ENCODE measurements at regions not wholly inside any gene's neighbourhood (a gene's known extent, or its start where the extent isn't known, plus 50 kb on each side); places are given as distances from the start of the nearest gene placed in this dataset.
A peak's percentile ranks its signal among the peaks of the same experiment; 100 is the strongest.

GRCh38 chr12:30442461-30442860, 253.2 kb downstream of the IPO8 start:
- no peak overlapping the region for H3K4me3 ChIP-seq (ENCODE audit: low read depth, low read length)
- no peak for TF ChIP-seq CTCF (IDR thresholded peaks at IDR 0.05; ENCODE audit: insufficient read depth, low read depth, low read length)
- no peak for DNase-seq (ENCODE audit: low read depth)

GRCh38 chr12:30440826-30441602, 254.7 kb downstream of the IPO8 start:
- DNase-seq (ENCODE audit: low read depth): peak; percentile 43
- no peak overlapping the region for H3K4me3 ChIP-seq (ENCODE audit: low read depth, low read length)
- peak; percentile 77 for TF ChIP-seq CTCF (IDR thresholded peaks at IDR 0.05; ENCODE audit: insufficient read depth, low read depth, low read length)

- H3K4me3 ChIP-seq (ENCODE audit: low read depth, low read length): no peak overlapping the region
- DNase-seq (ENCODE audit: low read depth): no peak
- TF ChIP-seq CTCF (IDR thresholded peaks at IDR 0.05; ENCODE audit: insufficient read depth, low read depth, low read length): no peak
These were observed 256.5 kb downstream of the IPO8 start for GRCh38 chr12:30439201-30439600.

GRCh38 chr12:30438601-30439041, 257.0 kb downstream of the IPO8 start:
- no peak for TF ChIP-seq CTCF (IDR thresholded peaks at IDR 0.05; ENCODE audit: insufficient read depth, low read depth, low read length)
- DNase-seq (ENCODE audit: low read depth): no peak
- H3K4me3 ChIP-seq (ENCODE audit: low read depth, low read length): no peak overlapping the region

- peak; percentile 96 for DNase-seq (ENCODE audit: low read depth)
- no peak overlapping the region for H3K4me3 ChIP-seq (ENCODE audit: low read depth, low read length)
- no peak for TF ChIP-seq CTCF (IDR thresholded peaks at IDR 0.05; ENCODE audit: insufficient read depth, low read depth, low read length)
These were observed 258.1 kb downstream of the IPO8 start for GRCh38 chr12:30437616-30438015.

GRCh38 chr12:30437044-30437443, 258.6 kb downstream of the IPO8 start:
- DNase-seq (ENCODE audit: low read depth): peak; percentile 72
- no peak overlapping the region for H3K4me3 ChIP-seq (ENCODE audit: low read depth, low read length)
- TF ChIP-seq CTCF (IDR thresholded peaks at IDR 0.05; ENCODE audit: insufficient read depth, low read depth, low read length): no peak

GRCh38 chr12:30428098-30428497, 267.6 kb downstream of the IPO8 start:
- no peak for DNase-seq (ENCODE audit: low read depth)
- H3K4me3 ChIP-seq (ENCODE audit: low read depth, low read length): no peak overlapping the region
- TF ChIP-seq CTCF (IDR thresholded peaks at IDR 0.05; ENCODE audit: insufficient read depth, low read depth, low read length): no peak
